K562 (cell line): ENCODE measurements at regions not wholly inside any gene's neighbourhood (a gene's known extent, or its start where the extent isn't known, plus 50 kb on each side); places are given as distances from the start of the nearest gene placed in this dataset.
A peak's percentile ranks its signal among the peaks of the same experiment; 100 is the strongest.

Experiments used
- BCOR ChIP-seq: fragments of 450-650 bp; IDR thresholded peaks from 2 replicates; pipeline ENCODE4 v1.6.1; 2016
- BDP1 ChIP-seq: IDR thresholded peaks from 3 replicates; pipeline ENCODE4 v1.6.1; 2011; ENCODE audit not compliant: insufficient read length, insufficient read depth
- DPF2 ChIP-seq: fragments of 450-650 bp; IDR thresholded peaks from 2 replicates; pipeline ENCODE4 v1.6.1; 2016
- HIVEP1 ChIP-seq: fragments of 250-450 bp; sonication (Bioruptor Pico); IDR thresholded peaks from 2 replicates; pipeline ENCODE4 v1.4.0; 2020; ENCODE audit warnings: mild to moderate bottlenecking
- HMG20A ChIP-seq: fragments of 450-650 bp; formaldehyde crosslinking; conservative IDR thresholded peaks from 2 replicates; pipeline ENCODE4 v1.4.0; 2020; ENCODE audit warnings: mild to moderate bottlenecking, mixed read lengths
- KAT2B ChIP-seq: IDR thresholded peaks from one replicate; pipeline ENCODE4 v1.6.1; 2012; ENCODE audit warnings: low read depth, mild to moderate bottlenecking, control low read depth, inconsistent platforms, low read length, moderate library complexity
- KHSRP ChIP-seq: fragments of 450-650 bp; IDR thresholded peaks from 2 replicates; pipeline ENCODE4 v1.6.1; 2017
- MCM2 ChIP-seq: fragments of 450-650 bp; IDR thresholded peaks from 2 replicates; pipeline ENCODE4 v1.6.1; 2017; ENCODE audit warnings: low read depth, mild to moderate bottlenecking
- MTA2 ChIP-seq: fragments of 450-650 bp; IDR thresholded peaks from 2 replicates; pipeline ENCODE4 v1.6.1; 2016; ENCODE audit warnings: low read depth
- NR2C1 ChIP-seq, 2 experiments: fragments of 450-650 bp; IDR thresholded peaks; 2 replicates each; pipeline ENCODE4 v1.6.1; 2017; ENCODE audit warnings: mild to moderate bottlenecking in 2 of 2, antibody characterized with exemption in 1 of 2, inconsistent platforms in 1 of 2, missing compliant biosample characterization in 1 of 2, missing genetic modification characterization in 1 of 2
- POLR3A ChIP-seq: IDR thresholded peaks from 2 replicates; pipeline ENCODE4 v1.6.1; 2011; ENCODE audit warnings: borderline replicate concordance, mild to moderate bottlenecking, moderate library complexity; ENCODE audit not compliant: insufficient read length, insufficient read depth; ENCODE audit errors: extremely low read depth
- PURB ChIP-seq: sonication (generic); formaldehyde crosslinking; IDR thresholded peaks from 2 replicates; pipeline ENCODE4 v1.9.0; 2021; ENCODE audit warnings: low read depth, mild to moderate bottlenecking, missing genetic modification reagents
- SAP30 ChIP-seq: fragments of 200-600 bp; sonication (generic); IDR thresholded peaks from 2 replicates; pipeline ENCODE4 v1.6.1; 2012; ENCODE audit warnings: borderline replicate concordance, low read depth, mild to moderate bottlenecking, moderate library complexity, low read length, control low read depth, inconsistent platforms; ENCODE audit not compliant: insufficient read depth, poor library complexity, severe bottlenecking
- SMAD3 ChIP-seq: fragments of 450-650 bp; formaldehyde crosslinking; conservative IDR thresholded peaks from 2 replicates; pipeline ENCODE4 v1.4.0; 2020; ENCODE audit warnings: mild to moderate bottlenecking
- ZNF146 ChIP-seq: IDR thresholded peaks from one replicate; pipeline ENCODE4 v1.6.1; 2018; ENCODE audit warnings: missing compliant biosample characterization; ENCODE audit not compliant: unreplicated experiment
- ZNF717 ChIP-seq: fragments of 250-450 bp; sonication (Bioruptor Pico); IDR thresholded peaks from 2 replicates; pipeline ENCODE4 v1.5.0; 2021
- TF ChIP-seq, protein P1 (sequence below): fragments of 200-800 bp; sonication (Bioruptor generic); IDR thresholded peaks from 2 replicates; pipeline ENCODE4 v1.6.1; 2017; ENCODE audit warnings: missing genetic modification characterization, missing compliant biosample characterization
- TF ChIP-seq, protein P2 (sequence below): IDR thresholded peaks from 2 replicates; pipeline ENCODE4 v1.6.1; 2012; ENCODE audit warnings: low read depth, low read length, improper control_type of control experiment, borderline replicate concordance

GRCh38 chr10:61832866-61833481 lies 68.5 kb upstream of the ARID5B start (continued):
- no peak for TF ChIP-seq KAT2B
- no peak for TF ChIP-seq KHSRP
- TF ChIP-seq, protein P1, sequence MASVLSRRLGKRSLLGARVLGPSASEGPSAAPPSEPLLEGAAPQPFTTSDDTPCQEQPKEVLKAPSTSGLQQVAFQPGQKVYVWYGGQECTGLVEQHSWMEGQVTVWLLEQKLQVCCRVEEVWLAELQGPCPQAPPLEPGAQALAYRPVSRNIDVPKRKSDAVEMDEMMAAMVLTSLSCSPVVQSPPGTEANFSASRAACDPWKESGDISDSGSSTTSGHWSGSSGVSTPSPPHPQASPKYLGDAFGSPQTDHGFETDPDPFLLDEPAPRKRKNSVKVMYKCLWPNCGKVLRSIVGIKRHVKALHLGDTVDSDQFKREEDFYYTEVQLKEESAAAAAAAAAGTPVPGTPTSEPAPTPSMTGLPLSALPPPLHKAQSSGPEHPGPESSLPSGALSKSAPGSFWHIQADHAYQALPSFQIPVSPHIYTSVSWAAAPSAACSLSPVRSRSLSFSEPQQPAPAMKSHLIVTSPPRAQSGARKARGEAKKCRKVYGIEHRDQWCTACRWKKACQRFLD (CRISPR knock-in tag) = no peak
- TF ChIP-seq SMAD3 (CRISPR knock-in tag) = no peak
- TF ChIP-seq HMG20A = no peak
- no peak for TF ChIP-seq DPF2
- no peak for TF ChIP-seq HIVEP1 (CRISPR knock-in tag)
- TF ChIP-seq POLR3A = no peak
- TF ChIP-seq MTA2 = no peak
- TF ChIP-seq, protein P2, sequence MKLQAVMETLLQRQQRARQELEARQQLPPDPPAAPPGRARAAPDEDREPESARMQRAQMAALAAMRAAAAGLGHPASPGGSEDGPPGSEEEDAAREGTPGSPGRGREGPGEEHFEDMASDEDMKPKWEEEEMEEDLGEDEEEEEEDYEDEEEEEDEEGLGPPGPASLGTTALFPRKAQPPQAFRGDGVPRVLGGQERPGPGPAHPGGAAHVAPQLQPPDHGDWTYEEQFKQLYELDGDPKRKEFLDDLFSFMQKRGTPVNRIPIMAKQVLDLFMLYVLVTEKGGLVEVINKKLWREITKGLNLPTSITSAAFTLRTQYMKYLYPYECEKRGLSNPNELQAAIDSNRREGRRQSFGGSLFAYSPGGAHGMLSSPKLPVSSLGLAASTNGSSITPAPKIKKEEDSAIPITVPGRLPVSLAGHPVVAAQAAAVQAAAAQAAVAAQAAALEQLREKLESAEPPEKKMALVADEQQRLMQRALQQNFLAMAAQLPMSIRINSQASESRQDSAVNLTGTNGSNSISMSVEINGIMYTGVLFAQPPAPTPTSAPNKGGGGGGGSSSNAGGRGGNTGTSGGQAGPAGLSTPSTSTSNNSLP = no peak
- 0 out of 2 replicates have a peak, but pooled peaks have one; percentile 33 for TF ChIP-seq BCOR
- TF ChIP-seq MCM2 = no peak
- no peak for TF ChIP-seq ZNF717 (CRISPR knock-in tag)
- no peak for TF ChIP-seq NR2C1 (IDR thresholded peaks at IDR 0.05)
- no peak for TF ChIP-seq NR2C1 (tag; IDR thresholded peaks at IDR 0.05)
- no peak for TF ChIP-seq PURB
- TF ChIP-seq BDP1 = no peak
- no peak for TF ChIP-seq SAP30
- TF ChIP-seq ZNF146 = peak; percentile 64
